ENCODE measurements at regions not wholly inside any gene's neighbourhood (a gene's known extent, or its start where the extent isn't known, plus 50 kb on each side); places are given as distances from the start of the nearest gene placed in this dataset.

DNA sequence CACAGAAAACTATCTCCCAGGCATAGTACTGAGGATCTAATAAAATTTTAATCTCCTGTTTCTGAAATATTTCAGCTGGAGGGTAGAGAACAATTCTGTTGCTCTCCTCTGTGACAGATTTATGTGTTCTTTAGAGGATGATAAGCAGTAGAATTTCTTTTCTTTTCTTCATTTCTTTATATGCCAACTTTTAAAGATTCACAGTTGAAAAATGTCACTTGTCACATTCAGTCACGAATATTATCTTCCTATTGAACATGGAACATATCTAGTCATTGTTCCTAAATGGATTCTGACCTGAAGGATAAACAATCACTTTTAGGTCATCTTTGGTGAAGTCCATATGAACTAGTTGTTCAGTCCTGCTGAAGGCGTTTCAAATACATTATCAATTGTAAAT is 585.5 kb upstream of the DPPA4 start:
- TF ChIP-seq, protein P1, sequence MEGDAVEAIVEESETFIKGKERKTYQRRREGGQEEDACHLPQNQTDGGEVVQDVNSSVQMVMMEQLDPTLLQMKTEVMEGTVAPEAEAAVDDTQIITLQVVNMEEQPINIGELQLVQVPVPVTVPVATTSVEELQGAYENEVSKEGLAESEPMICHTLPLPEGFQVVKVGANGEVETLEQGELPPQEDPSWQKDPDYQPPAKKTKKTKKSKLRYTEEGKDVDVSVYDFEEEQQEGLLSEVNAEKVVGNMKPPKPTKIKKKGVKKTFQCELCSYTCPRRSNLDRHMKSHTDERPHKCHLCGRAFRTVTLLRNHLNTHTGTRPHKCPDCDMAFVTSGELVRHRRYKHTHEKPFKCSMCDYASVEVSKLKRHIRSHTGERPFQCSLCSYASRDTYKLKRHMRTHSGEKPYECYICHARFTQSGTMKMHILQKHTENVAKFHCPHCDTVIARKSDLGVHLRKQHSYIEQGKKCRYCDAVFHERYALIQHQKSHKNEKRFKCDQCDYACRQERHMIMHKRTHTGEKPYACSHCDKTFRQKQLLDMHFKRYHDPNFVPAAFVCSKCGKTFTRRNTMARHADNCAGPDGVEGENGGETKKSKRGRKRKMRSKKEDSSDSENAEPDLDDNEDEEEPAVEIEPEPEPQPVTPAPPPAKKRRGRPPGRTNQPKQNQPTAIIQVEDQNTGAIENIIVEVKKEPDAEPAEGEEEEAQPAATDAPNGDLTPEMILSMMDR (IDR thresholded peaks at IDR 0.05; ENCODE audit: low read depth, low read length, missing input control) = no peak
- no peak for TF ChIP-seq YY1 (IDR thresholded peaks at IDR 0.05)
- no peak for TF ChIP-seq TAF1 (conservative IDR thresholded peaks at IDR 0.05)
- TF ChIP-seq, protein P2, sequence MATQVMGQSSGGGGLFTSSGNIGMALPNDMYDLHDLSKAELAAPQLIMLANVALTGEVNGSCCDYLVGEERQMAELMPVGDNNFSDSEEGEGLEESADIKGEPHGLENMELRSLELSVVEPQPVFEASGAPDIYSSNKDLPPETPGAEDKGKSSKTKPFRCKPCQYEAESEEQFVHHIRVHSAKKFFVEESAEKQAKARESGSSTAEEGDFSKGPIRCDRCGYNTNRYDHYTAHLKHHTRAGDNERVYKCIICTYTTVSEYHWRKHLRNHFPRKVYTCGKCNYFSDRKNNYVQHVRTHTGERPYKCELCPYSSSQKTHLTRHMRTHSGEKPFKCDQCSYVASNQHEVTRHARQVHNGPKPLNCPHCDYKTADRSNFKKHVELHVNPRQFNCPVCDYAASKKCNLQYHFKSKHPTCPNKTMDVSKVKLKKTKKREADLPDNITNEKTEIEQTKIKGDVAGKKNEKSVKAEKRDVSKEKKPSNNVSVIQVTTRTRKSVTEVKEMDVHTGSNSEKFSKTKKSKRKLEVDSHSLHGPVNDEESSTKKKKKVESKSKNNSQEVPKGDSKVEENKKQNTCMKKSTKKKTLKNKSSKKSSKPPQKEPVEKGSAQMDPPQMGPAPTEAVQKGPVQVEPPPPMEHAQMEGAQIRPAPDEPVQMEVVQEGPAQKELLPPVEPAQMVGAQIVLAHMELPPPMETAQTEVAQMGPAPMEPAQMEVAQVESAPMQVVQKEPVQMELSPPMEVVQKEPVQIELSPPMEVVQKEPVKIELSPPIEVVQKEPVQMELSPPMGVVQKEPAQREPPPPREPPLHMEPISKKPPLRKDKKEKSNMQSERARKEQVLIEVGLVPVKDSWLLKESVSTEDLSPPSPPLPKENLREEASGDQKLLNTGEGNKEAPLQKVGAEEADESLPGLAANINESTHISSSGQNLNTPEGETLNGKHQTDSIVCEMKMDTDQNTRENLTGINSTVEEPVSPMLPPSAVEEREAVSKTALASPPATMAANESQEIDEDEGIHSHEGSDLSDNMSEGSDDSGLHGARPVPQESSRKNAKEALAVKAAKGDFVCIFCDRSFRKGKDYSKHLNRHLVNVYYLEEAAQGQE (IDR thresholded peaks at IDR 0.05) = no peak
- no peak for TF ChIP-seq SP1 (IDR thresholded peaks at IDR 0.05)
- no peak for TF ChIP-seq EGR1 (IDR thresholded peaks at IDR 0.05; ENCODE audit: low read depth in 2 of 2)
- no peak for TF ChIP-seq FOXA2 (IDR thresholded peaks at IDR 0.05)
- TF ChIP-seq, protein P3, sequence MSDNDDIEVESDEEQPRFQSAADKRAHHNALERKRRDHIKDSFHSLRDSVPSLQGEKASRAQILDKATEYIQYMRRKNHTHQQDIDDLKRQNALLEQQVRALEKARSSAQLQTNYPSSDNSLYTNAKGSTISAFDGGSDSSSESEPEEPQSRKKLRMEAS (IDR thresholded peaks at IDR 0.05) = no peak
- TF ChIP-seq JUND (IDR thresholded peaks at IDR 0.05) = no peak
- TF ChIP-seq GABPA (IDR thresholded peaks at IDR 0.05 in 1 of 2, conservative IDR thresholded peaks at IDR 0.05 in 1 of 2) = no peak
